ENCODE measurements at regions not wholly inside any gene's neighbourhood (a gene's known extent, or its start where the extent isn't known, plus 50 kb on each side); places are given as distances from the start of the nearest gene placed in this dataset.
"Not testable (repeated sequence)": the region's sequence is repeated elsewhere in the genome, so short reads cannot be mapped to it uniquely, and the experiment has no call there.

GRCh38 chr4:154120006-154120676, 331.3 kb upstream of the SFRP2 start:
- H3K4me1 ChIP-seq (ENCODE audit: control insufficient read depth in 1 of 2, insufficient read depth in 1 of 2, low read depth in 1 of 2, low read length in 1 of 2): no peaks in the 10 kb centered on the region
- no peaks in the 10 kb centered on the region for H3K9me3 ChIP-seq
- no peak overlapping the region for H3K4me3 ChIP-seq (ENCODE audit: low read depth in 1 of 2, low read length in 1 of 2)
- no peak for TF ChIP-seq CTCF (IDR thresholded peaks at IDR 0.05)
- no peaks in the 10 kb centered on the region for H3K27me3 ChIP-seq
- no peak overlapping the region for H3K27ac ChIP-seq
- H3K36me3 ChIP-seq: no peaks in the 10 kb centered on the region

- no peak overlapping the region for H3K4me3 ChIP-seq (ENCODE audit: low read depth in 1 of 2, low read length in 1 of 2)
- no peak for TF ChIP-seq CTCF (IDR thresholded peaks at IDR 0.05)
- no peaks in the 10 kb centered on the region for H3K36me3 ChIP-seq
- H3K27me3 ChIP-seq: no peaks in the 10 kb centered on the region
- no peak overlapping the region for H3K27ac ChIP-seq
- no peaks in the 10 kb centered on the region for H3K4me1 ChIP-seq (ENCODE audit: control insufficient read depth in 1 of 2, insufficient read depth in 1 of 2, low read depth in 1 of 2, low read length in 1 of 2)
- no peaks in the 10 kb centered on the region for H3K9me3 ChIP-seq
Measured at GRCh38 chr4:154119317-154119716, 330.4 kb upstream of the SFRP2 start.

GRCh38 chr4:154117726-154118125, 328.8 kb upstream of the SFRP2 start:
- not testable (repeated sequence) for H3K36me3 ChIP-seq

GRCh38 chr4:154107337-154107736, 318.5 kb upstream of the SFRP2 start:
- H3K4me1 ChIP-seq (ENCODE audit: control insufficient read depth in 1 of 2, insufficient read depth in 1 of 2, low read depth in 1 of 2, low read length in 1 of 2): no peaks in the 10 kb centered on the region
- no peaks in the 10 kb centered on the region for H3K36me3 ChIP-seq
- H3K9me3 ChIP-seq: no peaks in the 10 kb centered on the region

More at GRCh38 chr4:154117726-154118125, 328.8 kb upstream of the SFRP2 start:
- H3K9me3 ChIP-seq; H3K27me3 ChIP-seq; H3K27ac ChIP-seq; H3K4me1 ChIP-seq (ENCODE audit: control insufficient read depth in 1 of 2, insufficient read depth in 1 of 2, low read depth in 1 of 2, low read length in 1 of 2); H3K4me3 ChIP-seq (ENCODE audit: low read depth in 1 of 2, low read length in 1 of 2): not testable (repeated sequence)

GRCh38 chr4:154088741-154089140, 299.9 kb upstream of the SFRP2 start:
- Histone ChIP-seq H3K27ac (no peak overlapping the region), H3K36me3 (no peaks in the 10 kb centered on the region), H3K4me1 (ENCODE audit: control insufficient read depth in 1 of 2, insufficient read depth in 1 of 2, low read depth in 1 of 2, low read length in 1 of 2) (no peaks in the 10 kb centered on the region), H3K9me3 (no peaks in the 10 kb centered on the region), H3K4me3 (ENCODE audit: low read depth in 1 of 2, low read length in 1 of 2) (no peak overlapping the region), H3K27me3 (no peaks in the 10 kb centered on the region)
- TF ChIP-seq CTCF (IDR thresholded peaks at IDR 0.05): no peak

More at GRCh38 chr4:154107337-154107736, 318.5 kb upstream of the SFRP2 start:
- TF ChIP-seq CTCF (IDR thresholded peaks at IDR 0.05): no peak
- Histone ChIP-seq H3K27ac (no peak overlapping the region), H3K27me3 (no peaks in the 10 kb centered on the region), H3K4me3 (ENCODE audit: low read depth in 1 of 2, low read length in 1 of 2) (no peak overlapping the region)

- Histone ChIP-seq H3K9me3 (no peaks in the 10 kb centered on the region), H3K36me3 (no peaks in the 10 kb centered on the region), H3K27me3 (no peaks in the 10 kb centered on the region), H3K4me3 (ENCODE audit: low read depth in 1 of 2, low read length in 1 of 2) (no peak overlapping the region), H3K4me1 (ENCODE audit: control insufficient read depth in 1 of 2, insufficient read depth in 1 of 2, low read depth in 1 of 2, low read length in 1 of 2) (no peaks in the 10 kb centered on the region), H3K27ac (no peak overlapping the region)
- TF ChIP-seq CTCF (IDR thresholded peaks at IDR 0.05): no peak
Measured at GRCh38 chr4:154086247-154086646, 297.4 kb upstream of the SFRP2 start.

All from neutrophil (primary cell).